Renal pelvis (tissue), 1 donor: ENCODE measurements at regions not wholly inside any gene's neighbourhood (a gene's known extent, or its start where the extent isn't known, plus 50 kb on each side); places are given as distances from the start of the nearest gene placed in this dataset.
"Not testable (repeated sequence)": the region's sequence is repeated elsewhere in the genome, so short reads cannot be mapped to it uniquely, and the experiment has no call there.

Source experiments
- DNase-seq: peaks from one replicate; pipeline ENCODE4 v3.0.0-alpha.2; 2013

GRCh38 chr7:65145710-65146109 is 139.2 kb upstream of the ERV3-1 start:
- DNase-seq, result not testable (repeated sequence)

GRCh38 chr7:65145008-65145407 is 138.5 kb upstream of the ERV3-1 start:
- DNase-seq, result not testable (repeated sequence)

- not testable (repeated sequence) for DNase-seq
These were observed 138.1 kb upstream of the ERV3-1 start for GRCh38 chr7:65144557-65144956.

GRCh38 chr7:65144119-65144518 is 137.6 kb upstream of the ERV3-1 start:
- DNase-seq, result not testable (repeated sequence)

- DNase-seq, result not testable (repeated sequence)
These were observed 135.4 kb upstream of the ERV3-1 start for GRCh38 chr7:65141894-65142293.

- DNase-seq, result not testable (repeated sequence)
These were observed 134.9 kb upstream of the ERV3-1 start for GRCh38 chr7:65141405-65141778.

GRCh38 chr7:65140543-65141404 is 134.3 kb upstream of the ERV3-1 start:
- not testable (repeated sequence) for DNase-seq

GRCh38 chr7:65136850-65137249 is 130.4 kb upstream of the ERV3-1 start:
- DNase-seq, result not testable (repeated sequence)

- DNase-seq, result not testable (repeated sequence)
These were observed 126.6 kb upstream of the ERV3-1 start for GRCh38 chr7:65133087-65133486.

GRCh38 chr7:65132256-65132655 is 125.8 kb upstream of the ERV3-1 start:
- DNase-seq, result not testable (repeated sequence)

GRCh38 chr7:65127364-65127763 is 120.9 kb upstream of the ERV3-1 start:
- not testable (repeated sequence) for DNase-seq

- DNase-seq, result not testable (repeated sequence)
These were observed 118.1 kb upstream of the ERV3-1 start for GRCh38 chr7:65124600-65124999.

GRCh38 chr7:65105650-65106203 is 99.2 kb upstream of the ERV3-1 start:
- not testable (repeated sequence) for DNase-seq

GRCh38 chr7:65100499-65100898 is 94.0 kb upstream of the ERV3-1 start:
- DNase-seq, result not testable (repeated sequence)

GRCh38 chr7:65081669-65082055 is 75.2 kb upstream of the ERV3-1 start:
- not testable (repeated sequence) for DNase-seq

- peak; percentile 88 for DNase-seq
These were observed 74.5 kb upstream of the ERV3-1 start for GRCh38 chr7:65080799-65081668.

GRCh38 chr7:65074959-65075358 is 68.5 kb upstream of the ERV3-1 start:
- DNase-seq, result not testable (repeated sequence)

GRCh38 chr7:65073160-65073559 is 66.7 kb upstream of the ERV3-1 start:
- not testable (repeated sequence) for DNase-seq

GRCh38 chr7:65071854-65072431 is 65.5 kb upstream of the ERV3-1 start:
- not testable (repeated sequence) for DNase-seq

- DNase-seq, result not testable (repeated sequence)
These were observed 63.0 kb upstream of the ERV3-1 start for GRCh38 chr7:65069476-65069875.

- DNase-seq, result not testable (repeated sequence)
These were observed 56.1 kb upstream of the ERV3-1 start for GRCh38 chr7:65062566-65062965.

- DNase-seq, result not testable (repeated sequence)
These were observed 52.8 kb upstream of the ERV3-1 start for GRCh38 chr7:65059247-65059646.
